ENCODE measurements at regions not wholly inside any gene's neighbourhood (a gene's known extent, or its start where the extent isn't known, plus 50 kb on each side); places are given as distances from the start of the nearest gene placed in this dataset.
"Not testable (repeated sequence)": the region's sequence is repeated elsewhere in the genome, so short reads cannot be mapped to it uniquely, and the experiment has no call there.

DNA sequence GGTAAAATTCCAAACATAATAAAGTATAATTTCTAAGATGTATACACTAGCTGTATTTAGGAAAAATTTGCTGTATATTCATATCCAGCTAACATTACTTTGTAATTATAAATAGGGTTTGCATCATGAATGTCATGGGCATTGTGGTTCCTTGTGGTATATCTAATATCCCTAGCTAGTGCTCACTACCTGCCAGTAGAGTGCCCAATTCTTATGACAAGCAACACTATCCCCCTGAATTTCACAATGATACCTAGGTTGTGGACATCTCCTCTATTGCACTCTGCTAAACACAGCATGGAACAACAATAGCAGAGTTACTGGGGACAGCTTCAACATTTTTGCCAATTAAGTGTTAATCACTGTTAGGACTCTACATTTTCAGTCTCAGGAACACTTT, 1656.5 kb downstream of the EFNA5 start:
- dilution Hi-C loops (cut with MboI; ENCODE audit: extremely low pct_ligation_motif_present, low sequenced_read_pairs), result no loop called here
- H3K4me3 ChIP-seq (replicated peaks in 1 of 3; ENCODE audit: insufficient read depth in 1 of 3, low read depth in 1 of 3, low read length in 3 of 3), result no peak overlapping the region
- no peaks in the 10 kb centered on the region for H3K4me1 ChIP-seq (ENCODE audit: control insufficient read depth, extremely low read depth, insufficient read depth, low read length)
- H3K9ac ChIP-seq (replicated peaks; ENCODE audit: extremely low read depth, insufficient read depth, low read length), result no peak overlapping the region
- H4K20me1 ChIP-seq (replicated peaks; ENCODE audit: control insufficient read depth, extremely low read depth, insufficient read depth, low read length), result no peaks in the 10 kb centered on the region
- no peak for FAIRE-seq
- no peak for DNase-seq (ENCODE audit: low read depth, low spot score)
- BruUV-seq (replicated peaks), result no TSS peak
- no peaks in the 10 kb centered on the region for H3K9me3 ChIP-seq (replicated peaks; ENCODE audit: control insufficient read depth, insufficient read depth, low read length)
- no peak overlapping the region for H3K4me2 ChIP-seq (ENCODE audit: insufficient read depth, low read length)
- H3K79me2 ChIP-seq (ENCODE audit: control insufficient read depth, insufficient read depth, low read length), result no peaks in the 10 kb centered on the region
- H3K9me1 ChIP-seq (replicated peaks; ENCODE audit: control insufficient read depth, extremely low read depth, insufficient read depth, low read length), result no peaks in the 10 kb centered on the region
- CTCF ChIA-PET, result interaction anchor here (1.5 kb wide), 1 partner anchor 9 kb away, joined by 4 read pairs; no protein-coding TSS in a partner anchor
- H3K27ac ChIP-seq (ENCODE audit: insufficient read depth, low read depth, low read length), result no peak overlapping the region
- TF ChIP-seq FOS (IDR thresholded peaks at IDR 0.05; ENCODE audit: borderline replicate concordance, insufficient read depth, low read length), result no peak
- no peak for TF ChIP-seq EZH2 (IDR thresholded peaks at IDR 0.05; ENCODE audit: borderline replicate concordance, low read depth, low read length, severe bottlenecking)
- TF ChIP-seq JUN (IDR thresholded peaks at IDR 0.05; ENCODE audit: borderline replicate concordance, insufficient read depth, insufficient read length, low read depth), result no peak
- TF ChIP-seq POLR2A (IDR thresholded peaks at IDR 0.05; ENCODE audit: low read depth, low read length), result no peak
- no peak for TF ChIP-seq MYC (IDR thresholded peaks at IDR 0.05; ENCODE audit: low read depth, low read length)
- TF ChIP-seq, protein P1, sequence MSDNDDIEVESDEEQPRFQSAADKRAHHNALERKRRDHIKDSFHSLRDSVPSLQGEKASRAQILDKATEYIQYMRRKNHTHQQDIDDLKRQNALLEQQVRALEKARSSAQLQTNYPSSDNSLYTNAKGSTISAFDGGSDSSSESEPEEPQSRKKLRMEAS (IDR thresholded peaks at IDR 0.05; ENCODE audit: insufficient read depth, insufficient read length), result no peak
- POLR2A ChIA-PET, result no interaction called here
- H2AFZ ChIP-seq (ENCODE audit: low read depth, low read length), result no peak overlapping the region
- intact Hi-C loops (cut with micrococcal nuclease), result no loop called here
- no peaks in the 10 kb centered on the region for H3K27me3 ChIP-seq (ENCODE audit: control insufficient read depth in 2 of 2, insufficient read depth in 2 of 2, low read length in 2 of 2)
- H3K36me3 ChIP-seq (ENCODE audit: control insufficient read depth in 2 of 2, extremely low read depth in 1 of 2, insufficient read depth in 2 of 2, low read length in 2 of 2), result no peaks in the 10 kb centered on the region

DNA sequence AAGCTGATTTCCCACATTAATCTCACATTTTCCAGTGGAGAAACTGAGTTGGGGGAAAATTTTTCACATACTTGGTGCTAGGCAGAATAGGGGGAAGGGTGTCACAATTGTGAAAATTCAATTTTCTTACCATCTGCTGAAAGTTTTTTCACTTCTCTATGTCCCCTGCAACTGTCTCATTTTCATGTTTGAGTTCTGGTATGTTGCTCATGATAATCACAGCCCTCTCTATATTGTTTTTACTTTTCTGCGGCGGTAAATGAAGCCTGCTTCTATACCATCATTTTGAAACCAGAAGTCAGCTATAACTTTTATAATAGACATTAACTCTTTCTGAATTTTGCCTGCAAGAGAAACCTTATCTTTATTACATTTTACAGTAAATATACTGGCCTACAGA, 1664.5 kb downstream of the EFNA5 start:
- H3K9ac ChIP-seq (replicated peaks; ENCODE audit: extremely low read depth, insufficient read depth, low read length), result no peak overlapping the region
- H3K9me1 ChIP-seq (replicated peaks; ENCODE audit: control insufficient read depth, extremely low read depth, insufficient read depth, low read length), result no peaks in the 10 kb centered on the region
- no peaks in the 10 kb centered on the region for H3K27me3 ChIP-seq (ENCODE audit: control insufficient read depth in 2 of 2, insufficient read depth in 2 of 2, low read length in 2 of 2)
- DNase-seq (ENCODE audit: low read depth, low spot score), result no peak
- H3K9me3 ChIP-seq (replicated peaks; ENCODE audit: control insufficient read depth, insufficient read depth, low read length), result no peaks in the 10 kb centered on the region
- H3K79me2 ChIP-seq (ENCODE audit: control insufficient read depth, insufficient read depth, low read length), result no peaks in the 10 kb centered on the region
- no TSS peak for BruUV-seq (replicated peaks)
- ChIA-PET POLR2A (no interaction called here), CTCF (no interaction called here)
- H3K4me2 ChIP-seq (ENCODE audit: insufficient read depth, low read length), result no peak overlapping the region
- TF ChIP-seq EZH2 (IDR thresholded peaks at IDR 0.05; ENCODE audit: borderline replicate concordance, low read depth, low read length, severe bottlenecking) (no peak), POLR2A (IDR thresholded peaks at IDR 0.05; ENCODE audit: low read depth, low read length) (no peak)
- TF ChIP-seq, protein P1 (IDR thresholded peaks at IDR 0.05; ENCODE audit: insufficient read depth, insufficient read length), result no peak
- H3K27ac ChIP-seq (ENCODE audit: insufficient read depth, low read depth, low read length), result no peak overlapping the region
- no peak overlapping the region for H3K4me3 ChIP-seq (replicated peaks in 1 of 3; ENCODE audit: insufficient read depth in 1 of 3, low read depth in 1 of 3, low read length in 3 of 3)
- H3K4me1 ChIP-seq (ENCODE audit: control insufficient read depth, extremely low read depth, insufficient read depth, low read length), result no peaks in the 10 kb centered on the region
- no peaks in the 10 kb centered on the region for H3K36me3 ChIP-seq (ENCODE audit: control insufficient read depth in 2 of 2, extremely low read depth in 1 of 2, insufficient read depth in 2 of 2, low read length in 2 of 2)
- dilution Hi-C loops (cut with MboI; ENCODE audit: extremely low pct_ligation_motif_present, low sequenced_read_pairs), result no loop called here
- H2AFZ ChIP-seq (ENCODE audit: low read depth, low read length), result no peak overlapping the region
- H4K20me1 ChIP-seq (replicated peaks; ENCODE audit: control insufficient read depth, extremely low read depth, insufficient read depth, low read length), result no peaks in the 10 kb centered on the region
- FAIRE-seq, result no peak
- intact Hi-C loops (cut with micrococcal nuclease), result no loop called here

DNA sequence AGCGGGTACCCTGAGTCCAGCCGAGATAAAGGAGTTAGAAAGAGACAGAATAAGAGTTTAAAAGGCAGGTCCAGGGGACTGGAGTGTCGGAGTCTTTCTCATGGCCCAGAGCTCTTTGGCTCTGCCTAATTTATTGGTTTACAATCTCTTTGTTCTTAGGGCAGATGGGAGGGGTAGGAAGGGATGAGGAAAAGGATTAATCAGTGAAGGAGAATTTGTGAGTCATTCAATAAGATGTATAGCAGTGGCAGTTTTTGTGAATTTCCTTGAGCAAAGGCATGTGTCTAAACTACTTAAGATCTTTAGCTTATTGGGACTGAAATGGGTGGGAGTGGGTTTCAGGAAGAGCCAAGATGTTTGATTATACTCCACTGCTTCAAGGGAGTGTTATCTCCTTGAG, 1671.7 kb downstream of the EFNA5 start:
- H3K79me2 ChIP-seq (ENCODE audit: control insufficient read depth, insufficient read depth, low read length); H3K4me3 ChIP-seq (replicated peaks in 1 of 3; ENCODE audit: insufficient read depth in 1 of 3, low read depth in 1 of 3, low read length in 3 of 3); CTCF ChIA-PET; H4K20me1 ChIP-seq (replicated peaks; ENCODE audit: control insufficient read depth, extremely low read depth, insufficient read depth, low read length); H2AFZ ChIP-seq (ENCODE audit: low read depth, low read length); DNase-seq (ENCODE audit: low read depth, low spot score); H3K36me3 ChIP-seq (ENCODE audit: control insufficient read depth in 2 of 2, extremely low read depth in 1 of 2, insufficient read depth in 2 of 2, low read length in 2 of 2); H3K4me2 ChIP-seq (ENCODE audit: insufficient read depth, low read length); BruUV-seq (replicated peaks); H3K27ac ChIP-seq (ENCODE audit: insufficient read depth, low read depth, low read length); POLR2A ChIA-PET; H3K9me3 ChIP-seq (replicated peaks; ENCODE audit: control insufficient read depth, insufficient read depth, low read length); H3K9ac ChIP-seq (replicated peaks; ENCODE audit: extremely low read depth, insufficient read depth, low read length); FAIRE-seq; H3K4me1 ChIP-seq (ENCODE audit: control insufficient read depth, extremely low read depth, insufficient read depth, low read length); H3K27me3 ChIP-seq (ENCODE audit: control insufficient read depth in 2 of 2, insufficient read depth in 2 of 2, low read length in 2 of 2); dilution Hi-C loops (cut with MboI; ENCODE audit: extremely low pct_ligation_motif_present, low sequenced_read_pairs); intact Hi-C loops (cut with micrococcal nuclease); H3K9me1 ChIP-seq (replicated peaks; ENCODE audit: control insufficient read depth, extremely low read depth, insufficient read depth, low read length): not testable (repeated sequence)

Measured in endothelial cell of umbilical vein (primary cell).